Testis (tissue), 2 donors: ENCODE measurements at regions not wholly inside any gene's neighbourhood (a gene's known extent, or its start where the extent isn't known, plus 50 kb on each side); places are given as distances from the start of the nearest gene placed in this dataset.

ENCODE experiments used
- DNase-seq: peaks from one replicate; pipeline ENCODE4 v3.0.0-alpha.2; 2019
- H3K27ac ChIP-seq, 2 donors: fragments of 200-600 bp; sonication (generic); one replicate each; pipeline ENCODE4 v1.5.1; 2019
- H3K27me3 ChIP-seq: fragments of 200-600 bp; sonication (generic); one replicate; pipeline ENCODE4 v1.5.1; 2019
- H3K36me3 ChIP-seq: fragments of 200-600 bp; sonication (generic); one replicate; pipeline ENCODE4 v1.5.1; 2017; ENCODE audit warnings: low read depth; ENCODE audit errors: missing control alignments
- H3K4me1 ChIP-seq: fragments of 200-600 bp; sonication (generic); one replicate; pipeline ENCODE4 v1.5.1; 2019
- H3K4me3 ChIP-seq, 2 donors: fragments of 200-600 bp; sonication (generic); one replicate each; pipeline ENCODE4 v1.5.1; 2017 to 2019
- H3K9me3 ChIP-seq: fragments of 200-600 bp; sonication (generic); one replicate; pipeline ENCODE4 v1.5.1; 2017
- CTCF ChIP-seq, 3 experiments: fragments of 450-650 bp in 2 of 3; fragments of 200-600 bp in 1 of 3; sonication (generic) in 1 of 3; IDR thresholded peaks; one replicate each; pipeline ENCODE4 v1.5.1; 2016 to 2019; ENCODE audit warnings: antibody characterized with exemption in 3 of 3, mild to moderate bottlenecking in 2 of 3, moderate library complexity in 1 of 3
- POLR2A ChIP-seq: fragments of 450-650 bp; IDR thresholded peaks from one replicate; pipeline ENCODE4 v1.6.1; 2017; ENCODE audit warnings: antibody characterized with exemption, mild to moderate bottlenecking, moderate library complexity
- WGBS, 2 donors: methylation state at CpG; one replicate each; pipeline ENCODE4 v1.1.5; 2018; 5-methylcytosine and 5-hydroxymethylcytosine counted together
- intact Hi-C: fragments of 100-400 bp; cut with DNase I; formaldehyde crosslinking; loops from one replicate; pipeline ENCODE4 v1.15.1; 2023; ENCODE audit warnings: low total_unique reads

GRCh38 chr20:54766483-54766882 lies 291.1 kb downstream of the DOK5 start:
- no peak for DNase-seq
- Histone ChIP-seq H3K9me3 (no peaks in the 10 kb centered on the region), H3K4me1 (no peaks in the 10 kb centered on the region), H3K27ac (no peak overlapping the region), H3K36me3 (no peaks in the 10 kb centered on the region), H3K4me3 (no peak overlapping the region), H3K27me3 (no peaks in the 10 kb centered on the region)
- 79 to 81% methylated on average over 2 of the region's 2 CpGs for WGBS, 2 donors
- TF ChIP-seq CTCF (IDR thresholded peaks at IDR 0.05) (no peak), POLR2A (no peak)
- intact Hi-C loops = no loop called here

DNA sequence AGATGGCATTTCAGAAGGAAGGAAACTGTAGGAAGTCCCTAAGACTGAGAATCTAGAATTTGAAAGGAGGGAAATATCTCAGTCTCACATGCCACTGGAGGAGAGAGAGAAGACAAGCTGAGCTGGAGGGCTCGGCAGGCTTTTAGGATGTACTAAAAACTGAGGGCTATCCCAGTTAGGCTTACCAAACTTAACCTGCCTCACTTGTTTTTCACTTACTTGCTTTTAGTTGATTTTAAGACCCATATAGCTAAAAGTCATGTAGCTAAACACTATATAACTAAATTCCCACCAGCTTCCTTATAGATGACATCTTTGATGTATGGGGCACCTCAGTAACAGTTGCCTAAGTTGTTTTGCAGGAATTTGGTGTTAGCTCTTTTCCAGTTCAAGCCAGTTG lies 288.0 kb downstream of the DOK5 start:
- Histone ChIP-seq H3K9me3 (no peaks in the 10 kb centered on the region), H3K36me3 (no peaks in the 10 kb centered on the region), H3K4me1 (no peaks in the 10 kb centered on the region), H3K27me3 (no peaks in the 10 kb centered on the region), H3K27ac (no peak overlapping the region), H3K4me3 (no peak overlapping the region)
- 87 to 90% methylated on average over 1 of the region's 1 CpG for WGBS, 2 donors
- no peak for DNase-seq
- intact Hi-C loops = no loop called here
- no peak for TF ChIP-seq POLR2A
- TF ChIP-seq CTCF (IDR thresholded peaks at IDR 0.05) = no peak

DNA sequence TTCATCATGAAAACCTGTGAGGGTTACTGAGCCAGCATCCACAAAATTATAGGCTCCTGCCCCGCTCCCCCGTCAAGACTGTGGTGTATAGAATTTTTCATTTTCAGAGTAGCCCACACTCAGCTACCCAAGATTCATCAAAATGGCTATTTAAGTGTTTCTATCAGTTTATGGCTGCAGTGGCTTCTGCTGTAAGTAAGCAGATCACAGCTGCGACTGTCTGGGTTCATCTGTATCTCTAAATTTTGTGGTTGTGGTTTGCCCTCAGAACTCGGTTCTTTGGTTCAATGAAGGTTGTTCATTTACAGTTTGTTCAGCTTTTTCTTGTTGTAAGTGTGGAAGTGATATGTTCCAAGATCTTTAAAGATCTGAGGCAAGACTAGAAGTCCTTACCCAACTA lies 284.2 kb downstream of the DOK5 start:
- intact Hi-C loops = no loop called here
- Histone ChIP-seq H3K4me1 (no peaks in the 10 kb centered on the region), H3K27ac (no peak overlapping the region), H3K27me3 (no peaks in the 10 kb centered on the region), H3K4me3 (no peak overlapping the region), H3K9me3 (no peaks in the 10 kb centered on the region), H3K36me3 (no peaks in the 10 kb centered on the region)
- DNase-seq = no peak
- WGBS, 2 donors = 86 to 90% methylated on average over 4 of the region's 4 CpGs
- TF ChIP-seq POLR2A (no peak), CTCF (IDR thresholded peaks at IDR 0.05) (no peak)

GRCh38 chr20:54746796-54747195 lies 271.4 kb downstream of the DOK5 start:
- no peak for DNase-seq
- H3K9me3 ChIP-seq = no peaks in the 10 kb centered on the region
- intact Hi-C loops = no loop called here
- WGBS, 2 donors = 80 to 95% methylated on average over 2 of the region's 2 CpGs
- no peaks in the 10 kb centered on the region for H3K27me3 ChIP-seq
- TF ChIP-seq POLR2A = no peak
- TF ChIP-seq CTCF (IDR thresholded peaks at IDR 0.05) = no peak
- no peak overlapping the region for H3K4me3 ChIP-seq
- no peak overlapping the region for H3K27ac ChIP-seq
- no peaks in the 10 kb centered on the region for H3K4me1 ChIP-seq
- H3K36me3 ChIP-seq = no peaks in the 10 kb centered on the region

- Histone ChIP-seq H3K27me3 (no peaks in the 10 kb centered on the region), H3K4me1 (no peaks in the 10 kb centered on the region), H3K4me3 (no peak overlapping the region), H3K27ac (no peak overlapping the region), H3K9me3 (no peaks in the 10 kb centered on the region), H3K36me3 (no peaks in the 10 kb centered on the region)
- DNase-seq = no peak
- intact Hi-C loops = no loop called here
- 89 to 91% methylated on average over 5 of the region's 5 CpGs for WGBS, 2 donors
- TF ChIP-seq POLR2A = no peak
- no peak for TF ChIP-seq CTCF (IDR thresholded peaks at IDR 0.05)
These were observed 270.4 kb downstream of the DOK5 start for GRCh38 chr20:54745780-54746179.
